ENCODE measurements at regions not wholly inside any gene's neighbourhood (a gene's known extent, or its start where the extent isn't known, plus 50 kb on each side); places are given as distances from the start of the nearest gene placed in this dataset.

DNA sequence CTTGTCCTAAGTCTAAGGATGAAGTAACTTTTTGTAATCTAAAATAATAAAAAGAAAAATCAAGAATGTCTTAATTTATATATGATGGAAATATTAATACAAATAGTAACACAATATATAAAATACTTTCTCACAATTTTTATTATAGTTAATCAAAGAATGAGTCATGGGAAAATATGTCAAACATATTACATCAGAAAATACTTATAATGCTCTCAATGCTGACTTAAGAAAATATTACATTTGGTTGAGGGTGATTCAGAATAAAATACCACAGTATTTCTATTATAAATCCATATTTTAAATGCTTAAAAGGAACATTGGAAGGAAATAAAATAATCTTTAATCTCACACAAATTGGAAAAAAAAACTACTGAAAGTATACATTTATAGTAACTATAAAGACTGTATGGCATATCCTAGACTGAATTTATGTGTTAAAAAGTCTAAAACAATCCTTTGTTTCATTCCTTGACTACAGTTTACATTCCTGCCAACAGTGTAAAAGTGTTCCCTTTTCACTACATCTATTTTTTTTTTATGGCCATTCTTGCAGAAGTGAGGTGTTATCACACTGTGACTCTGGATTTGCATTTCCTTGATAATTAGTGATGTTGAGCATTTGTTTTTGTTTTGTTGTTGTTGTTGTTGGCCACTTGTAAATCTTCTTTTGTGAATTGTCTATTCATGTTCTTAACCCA is 1573.5 kb upstream of the ACVR2A start:
- DNase-seq (ENCODE audit: low read depth): no peak

GRCh38 chr2:146270618-146271017 is 1574.2 kb upstream of the ACVR2A start:
- no peak for DNase-seq (ENCODE audit: low read depth)

DNA sequence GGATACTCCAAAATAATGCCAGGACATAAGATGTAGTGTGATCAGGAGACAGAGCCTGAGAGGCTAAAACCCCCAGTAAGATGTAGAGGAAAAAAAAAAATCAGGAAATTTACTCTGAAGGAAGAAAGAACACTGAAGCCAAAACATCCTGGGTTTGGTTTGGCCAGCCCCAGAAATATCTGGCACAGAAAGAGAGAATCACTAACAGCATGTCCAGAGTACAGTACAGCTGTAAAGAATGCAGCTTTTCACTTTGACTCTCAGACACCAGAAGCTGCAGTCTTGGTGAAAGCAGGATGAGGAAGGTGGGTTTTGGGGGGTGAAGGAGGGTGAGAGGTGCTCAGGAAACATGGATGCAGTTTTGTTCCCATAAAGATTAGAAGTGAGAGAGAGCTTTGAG is 1577.7 kb upstream of the ACVR2A start:
- DNase-seq (ENCODE audit: low read depth): no peak

DNA sequence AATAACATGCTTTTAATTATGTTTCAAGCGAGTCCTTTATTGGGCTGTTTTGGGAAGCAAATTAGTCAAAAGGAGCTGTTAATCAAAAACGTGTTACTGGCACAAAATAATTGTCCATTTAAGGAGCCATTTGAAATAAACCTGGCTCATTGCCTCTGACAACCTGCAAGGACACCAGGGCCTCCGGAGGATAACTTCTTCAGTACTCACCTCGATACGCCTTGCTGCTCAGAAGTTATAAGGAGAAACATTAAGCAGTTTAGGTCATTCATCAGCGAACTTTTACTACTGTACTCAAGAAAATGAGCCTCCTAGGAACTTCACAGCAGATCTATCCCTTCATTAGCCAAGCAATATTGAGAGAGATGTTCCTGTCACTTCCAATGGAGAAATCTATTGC is 1579.2 kb upstream of the ACVR2A start:
- DNase-seq (ENCODE audit: low read depth): no peak

DNA sequence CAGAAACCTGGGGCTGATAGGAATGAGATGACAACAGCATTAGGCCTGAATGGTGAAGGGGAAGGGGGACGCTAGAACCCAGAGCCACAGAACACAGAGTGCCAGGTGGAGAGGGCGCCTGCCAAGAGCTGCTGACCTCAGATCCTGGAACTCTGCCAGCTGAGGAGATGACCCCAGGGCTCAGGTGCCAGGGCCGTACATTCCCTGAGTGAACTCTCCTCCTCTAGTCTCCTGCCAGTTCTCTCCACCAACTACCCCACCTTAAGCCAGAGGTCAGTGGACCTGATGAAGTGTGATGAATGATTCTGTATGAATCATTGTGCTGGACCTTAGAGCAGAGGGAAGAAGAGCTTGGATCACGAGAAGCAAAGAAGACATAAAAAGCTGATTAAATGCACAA is 1582.2 kb upstream of the ACVR2A start:
- DNase-seq (ENCODE audit: low read depth): no peak

GRCh38 chr2:146260551-146260950 is 1584.3 kb upstream of the ACVR2A start:
- DNase-seq (ENCODE audit: low read depth): no peak

DNA sequence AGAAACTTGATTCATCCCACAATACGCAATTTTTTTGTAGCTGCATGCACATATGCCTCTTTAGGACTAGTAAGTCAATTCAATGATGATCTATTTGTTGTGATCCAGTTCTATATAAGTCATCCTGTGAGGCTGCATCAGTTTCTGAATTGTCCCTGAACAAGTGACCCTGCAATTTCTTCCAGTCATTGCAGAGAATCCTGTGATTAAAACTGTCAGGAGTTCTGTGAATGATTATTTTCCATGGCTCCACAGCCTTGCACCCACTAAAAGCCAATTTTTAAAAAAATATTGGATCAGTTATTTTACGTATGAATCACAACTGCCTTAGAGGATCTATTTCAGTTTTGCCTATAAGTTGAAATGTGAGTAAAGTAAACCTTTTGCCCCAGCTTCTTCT is 1585.0 kb upstream of the ACVR2A start:
- DNase-seq (ENCODE audit: low read depth): no peak

- DNase-seq (ENCODE audit: low read depth): no peak
Observed at GRCh38 chr2:146258071-146258470, 1586.8 kb upstream of the ACVR2A start.

GRCh38 chr2:146252119-146252518 is 1592.7 kb upstream of the ACVR2A start:
- no peak for DNase-seq (ENCODE audit: low read depth)

GRCh38 chr2:146251328-146251727 is 1593.5 kb upstream of the ACVR2A start:
- no peak for DNase-seq (ENCODE audit: low read depth)

GRCh38 chr2:146246736-146247523 is 1597.9 kb upstream of the ACVR2A start:
- no peak for DNase-seq (ENCODE audit: low read depth)

DNA sequence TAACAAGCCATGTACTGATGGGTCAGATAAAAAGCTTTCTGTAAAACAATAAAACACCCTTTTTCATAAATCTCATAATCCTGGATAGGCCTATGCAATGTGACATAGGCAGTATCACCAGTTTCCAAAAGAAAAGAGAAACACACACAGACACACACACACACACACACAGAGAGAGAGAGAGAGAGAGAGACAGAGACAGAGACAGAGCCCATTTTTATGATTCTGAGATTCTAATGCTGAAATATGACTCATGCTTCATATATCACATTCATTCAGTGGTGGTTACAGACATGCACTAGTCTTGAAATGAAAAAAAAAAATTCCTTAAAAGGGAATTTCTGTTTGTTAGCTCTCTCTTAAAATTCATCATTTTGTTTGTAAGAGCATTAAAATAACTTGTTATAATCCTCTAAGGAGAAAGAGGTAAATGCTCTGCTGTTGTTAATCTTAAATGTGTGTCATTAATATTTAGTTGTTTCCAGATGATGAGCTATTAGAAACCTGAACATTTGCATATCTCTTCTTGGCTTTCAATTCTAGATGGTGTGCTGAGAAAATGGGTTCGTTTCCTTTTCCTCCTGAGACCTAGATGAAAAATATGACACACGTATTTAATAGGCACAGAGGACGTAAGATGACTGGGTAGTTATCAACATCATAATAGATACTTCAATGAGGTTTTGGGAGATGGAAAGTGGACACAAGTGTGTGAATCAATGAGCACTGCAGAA is 1598.7 kb upstream of the ACVR2A start:
- peak; percentile 23 for DNase-seq (ENCODE audit: low read depth)

GRCh38 chr2:146244830-146245229 is 1600.0 kb upstream of the ACVR2A start:
- no peak for DNase-seq (ENCODE audit: low read depth)

- DNase-seq (ENCODE audit: low read depth): no peak
Observed at GRCh38 chr2:146244131-146244530, 1600.7 kb upstream of the ACVR2A start.

DNA sequence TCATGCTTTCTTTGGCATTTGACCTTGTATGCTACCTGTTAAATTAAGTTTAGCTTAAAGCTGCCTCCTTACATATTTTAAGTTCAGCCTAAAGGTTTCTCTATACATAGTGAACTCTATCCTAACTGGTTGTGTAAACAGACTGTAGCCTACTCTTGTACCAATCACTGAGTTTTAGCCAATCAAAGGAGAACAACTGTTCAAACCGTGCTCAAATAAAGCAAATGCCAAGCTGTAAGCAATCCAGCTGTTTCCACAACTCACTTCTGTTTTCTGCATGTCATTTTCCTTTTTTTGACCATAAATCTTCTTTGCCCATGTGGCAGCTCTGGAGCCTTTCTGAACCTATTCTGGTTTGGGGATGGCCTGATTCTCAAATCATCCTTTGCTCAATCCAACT is 1603.8 kb upstream of the ACVR2A start:
- no peak for DNase-seq (ENCODE audit: low read depth)

GRCh38 chr2:146240391-146240790 is 1604.4 kb upstream of the ACVR2A start:
- no peak for DNase-seq (ENCODE audit: low read depth)

- peak; percentile 58 for DNase-seq (ENCODE audit: low read depth)
Observed at GRCh38 chr2:146239392-146240135, 1605.3 kb upstream of the ACVR2A start.

DNA sequence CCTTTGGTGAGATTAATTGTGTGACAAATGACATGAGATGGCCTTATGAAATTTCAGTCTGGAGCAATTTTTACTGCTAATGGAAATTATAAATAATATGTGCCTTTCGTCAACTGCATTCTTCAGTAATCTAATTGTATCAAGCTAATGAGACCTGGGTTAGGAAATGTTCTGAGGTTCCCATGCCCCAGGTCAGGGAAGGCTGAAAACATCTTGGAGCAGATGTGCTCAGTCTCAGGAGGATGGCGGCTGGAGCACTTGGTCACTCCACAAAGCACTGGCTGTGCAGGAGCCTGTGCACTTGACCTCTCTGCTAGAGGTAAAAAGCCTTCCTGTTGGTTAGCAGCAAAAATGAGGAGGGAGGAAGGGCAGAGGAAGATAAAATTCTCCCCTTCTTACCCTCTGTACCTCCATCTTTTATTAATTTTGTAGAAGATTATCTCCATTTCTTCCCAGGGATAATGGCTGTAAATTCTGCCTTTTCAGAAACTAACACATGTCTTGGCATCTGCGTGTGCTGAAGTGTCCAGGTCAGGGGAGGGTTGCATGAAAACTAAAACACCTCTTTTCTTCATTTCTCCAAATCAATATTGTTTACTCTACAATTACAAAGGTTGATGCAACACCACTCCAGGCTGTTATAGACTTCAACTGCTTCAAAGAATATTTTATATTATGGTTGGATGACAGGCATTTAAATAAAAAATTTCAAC is 1606.4 kb upstream of the ACVR2A start:
- DNase-seq (ENCODE audit: low read depth): no peak

GRCh38 chr2:146235158-146235557 is 1609.7 kb upstream of the ACVR2A start:
- DNase-seq (ENCODE audit: low read depth): no peak

DNA sequence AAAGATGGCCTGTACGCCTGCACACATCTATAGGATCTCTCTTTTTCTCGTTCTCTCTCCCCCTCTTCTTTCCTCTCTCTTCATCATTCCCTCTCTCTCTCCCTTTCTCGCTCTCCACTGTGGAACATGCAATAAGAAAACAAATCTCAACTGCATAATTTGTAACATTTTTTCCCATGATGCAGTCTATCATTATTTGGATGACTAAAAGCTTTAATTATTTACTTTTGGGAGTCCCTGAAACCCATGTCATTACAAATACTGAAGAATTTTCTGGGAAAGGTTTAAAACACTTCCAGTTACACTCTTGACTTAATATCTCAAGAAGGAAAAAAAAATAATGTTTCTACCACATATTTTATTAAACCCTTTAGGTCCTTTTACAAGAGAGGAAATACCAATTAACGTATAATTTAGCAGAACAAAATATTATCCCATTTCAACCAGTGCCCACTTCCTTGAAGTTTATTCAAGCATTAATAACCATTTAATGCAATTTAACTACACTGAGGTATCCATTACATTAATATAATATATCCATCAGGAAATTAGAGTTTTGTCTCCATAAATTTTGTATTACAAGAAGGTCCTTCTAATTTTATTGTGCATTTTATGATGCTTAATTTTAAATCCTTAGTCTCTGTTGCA is 1615.2 kb upstream of the ACVR2A start:
- no peak for DNase-seq (ENCODE audit: low read depth)

DNA sequence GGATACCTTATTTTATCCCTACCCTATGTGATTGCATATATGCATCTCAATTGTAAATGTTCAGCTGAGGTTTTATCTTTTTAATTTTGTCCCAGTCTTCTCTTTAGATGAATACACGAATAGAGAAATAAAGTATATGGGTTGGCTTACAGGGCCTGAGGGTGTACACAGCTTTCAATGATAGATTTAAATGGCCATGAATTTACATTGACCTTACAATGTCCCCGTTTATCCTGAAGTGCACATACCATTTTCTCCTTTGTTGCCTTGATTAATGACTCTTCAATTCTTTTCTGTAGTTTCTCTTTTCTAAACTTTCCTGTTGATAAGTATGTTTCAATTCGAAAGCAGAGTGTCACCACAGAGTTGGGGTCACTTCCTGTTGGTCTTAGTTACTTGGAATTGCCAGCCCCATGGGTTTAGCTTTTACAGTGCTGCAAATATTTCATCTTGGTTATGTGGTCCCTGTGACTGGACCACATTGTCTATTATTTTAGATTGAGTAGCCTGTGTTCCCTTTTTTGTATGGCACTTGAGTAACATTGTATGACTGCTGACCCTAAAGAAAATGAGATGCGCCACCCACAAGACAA is 1616.3 kb upstream of the ACVR2A start:
- DNase-seq (ENCODE audit: low read depth): no peak
